Inflammatory macrophage treated with lipopolysaccharide for 4 hours (primary cell): ENCODE measurements at regions not wholly inside any gene's neighbourhood (a gene's known extent, or its start where the extent isn't known, plus 50 kb on each side); places are given as distances from the start of the nearest gene placed in this dataset.

ENCODE experiments used
- DNase-seq: peaks from one replicate; pipeline ENCODE4 v3.0.0-alpha.2; 2020

DNA sequence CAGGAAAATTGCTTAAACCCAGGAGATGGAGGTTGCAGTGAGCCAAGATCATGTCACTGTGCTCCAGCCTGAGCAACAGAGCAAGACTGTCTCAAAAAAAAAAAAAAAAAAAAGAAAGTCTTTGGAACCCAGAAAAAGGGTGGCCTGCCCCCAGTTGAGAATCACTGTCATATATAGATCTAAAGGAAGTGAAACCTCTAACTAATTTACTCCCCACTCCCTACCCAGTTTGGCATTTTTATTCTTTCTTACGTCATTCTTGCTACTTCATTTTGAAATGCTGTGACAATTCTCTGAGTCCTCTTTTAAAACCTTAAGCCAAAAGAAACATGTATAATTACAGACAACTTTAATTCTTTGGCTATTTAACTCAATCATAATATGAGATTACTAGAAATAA lies 254.8 kb downstream of the CDC5L start:
- peak; percentile 59 for DNase-seq

DNA sequence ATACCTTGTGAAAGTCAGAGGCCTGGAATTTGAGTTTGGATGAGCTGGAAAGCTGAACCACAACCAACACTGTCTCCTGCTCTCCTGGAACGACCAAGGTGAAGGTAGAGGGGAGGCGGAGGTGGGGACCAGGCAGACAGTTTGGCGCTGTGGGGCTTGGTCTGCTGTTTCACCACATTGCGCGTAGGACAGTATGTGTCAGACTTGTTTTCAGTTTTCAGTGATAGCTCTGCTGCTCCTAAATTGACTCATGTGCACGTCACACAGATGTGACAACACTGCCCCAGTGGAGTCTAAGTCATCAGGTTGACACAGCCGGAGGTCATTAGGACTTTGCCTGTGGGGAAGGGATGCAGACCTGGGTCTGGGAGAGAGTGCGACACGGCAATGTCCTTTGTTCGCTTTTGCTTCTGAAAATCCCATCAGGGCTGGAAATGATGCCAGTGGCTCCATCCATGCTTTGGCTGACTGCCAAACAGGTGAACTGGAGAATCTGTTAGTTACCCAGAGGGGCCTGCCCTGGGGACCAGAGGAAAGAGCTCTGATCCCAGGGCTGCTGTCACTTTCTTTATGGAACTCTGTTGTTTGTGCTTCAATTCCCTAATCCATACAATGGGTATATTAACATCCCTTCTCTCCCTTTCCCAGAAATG lies 255.5 kb downstream of the CDC5L start:
- DNase-seq = peak; percentile 70

DNA sequence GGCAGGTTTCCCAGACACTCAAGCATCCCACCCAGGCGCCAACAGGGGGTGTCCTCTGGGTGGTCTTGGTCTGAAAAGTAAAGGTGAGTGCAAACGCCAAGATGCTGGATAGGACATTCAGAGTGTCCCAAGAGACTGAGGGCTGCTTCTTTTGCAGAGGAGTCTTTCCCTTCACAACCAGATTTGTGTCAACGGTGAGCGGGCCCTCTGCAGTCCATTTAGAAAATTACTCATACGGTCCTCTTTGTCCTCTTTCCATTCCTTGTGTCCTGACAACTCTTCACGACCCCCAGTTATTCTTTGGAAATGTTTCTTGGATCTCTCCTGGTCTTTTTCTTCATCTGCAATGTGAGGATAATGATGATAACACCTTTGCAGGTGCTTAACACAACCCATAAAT lies 257.8 kb downstream of the CDC5L start:
- DNase-seq = no peak

DNA sequence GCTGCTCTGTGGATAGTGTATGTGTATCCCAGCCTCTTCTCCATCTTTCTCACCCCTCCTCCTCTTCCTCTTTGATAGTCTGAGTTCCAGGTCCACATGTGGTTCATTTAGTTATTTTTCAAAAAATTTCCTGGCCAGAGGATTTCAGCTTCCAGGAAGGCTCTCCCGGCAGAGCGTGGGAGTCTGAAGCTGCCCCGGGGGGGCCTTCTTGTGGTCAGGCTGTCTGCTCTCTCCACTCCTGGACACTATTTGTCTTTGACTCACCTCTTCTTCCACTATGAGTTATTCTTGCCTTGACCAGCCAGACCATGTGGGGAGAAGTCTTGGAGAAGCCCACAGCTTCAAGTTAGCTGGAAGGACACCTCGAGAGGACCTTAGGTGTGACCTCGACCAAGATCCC lies 258.8 kb downstream of the CDC5L start:
- no peak for DNase-seq

DNA sequence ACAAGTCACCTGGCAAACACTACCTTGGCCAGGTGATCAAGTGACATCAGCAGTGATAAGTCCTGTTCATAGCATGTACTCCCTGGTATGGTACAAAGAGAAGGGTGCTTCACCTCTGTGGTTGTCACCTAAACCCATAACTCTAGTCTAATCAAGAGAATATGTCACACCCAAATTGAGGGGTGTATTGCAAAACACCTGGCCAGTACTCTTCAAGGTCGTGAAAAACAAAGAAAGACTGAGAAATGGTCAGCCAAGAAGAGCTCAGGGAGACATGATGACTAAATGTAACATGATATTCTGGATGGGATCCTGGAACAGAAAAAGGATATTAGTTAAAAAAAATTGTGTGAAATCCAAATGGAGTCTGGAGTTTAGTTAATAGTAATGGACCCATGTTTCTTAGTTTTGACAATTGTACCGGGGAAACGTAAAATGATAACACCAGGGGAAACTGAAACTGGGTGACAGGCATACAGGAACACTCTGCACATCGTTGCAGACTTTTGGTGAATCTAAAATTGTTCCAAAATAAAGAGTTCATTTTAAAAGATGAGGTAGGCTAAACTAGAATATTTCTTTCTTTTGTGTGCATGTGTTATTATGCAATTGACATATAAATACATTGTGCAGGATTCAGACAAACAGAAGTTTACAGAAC lies 262.0 kb downstream of the CDC5L start:
- DNase-seq = no peak

DNA sequence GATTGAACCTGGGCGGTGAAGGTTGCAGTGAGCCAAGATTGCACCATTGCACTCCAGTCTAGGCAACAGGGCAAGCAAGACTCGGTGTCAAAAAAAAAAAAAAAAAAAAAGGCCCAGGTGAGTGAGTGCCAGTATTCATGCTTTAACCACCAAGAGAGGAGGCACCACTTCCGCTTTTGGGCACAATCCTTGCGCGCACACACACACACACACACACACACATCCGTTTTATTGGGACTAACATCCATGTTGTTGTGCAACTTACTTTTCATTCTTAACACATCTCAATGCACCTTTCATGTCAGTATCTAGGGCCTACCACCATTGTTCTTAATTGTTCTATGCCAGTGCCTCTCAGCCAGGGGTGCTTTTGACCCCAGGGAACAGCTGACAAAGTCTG lies 263.0 kb downstream of the CDC5L start:
- peak; percentile 31 for DNase-seq

DNA sequence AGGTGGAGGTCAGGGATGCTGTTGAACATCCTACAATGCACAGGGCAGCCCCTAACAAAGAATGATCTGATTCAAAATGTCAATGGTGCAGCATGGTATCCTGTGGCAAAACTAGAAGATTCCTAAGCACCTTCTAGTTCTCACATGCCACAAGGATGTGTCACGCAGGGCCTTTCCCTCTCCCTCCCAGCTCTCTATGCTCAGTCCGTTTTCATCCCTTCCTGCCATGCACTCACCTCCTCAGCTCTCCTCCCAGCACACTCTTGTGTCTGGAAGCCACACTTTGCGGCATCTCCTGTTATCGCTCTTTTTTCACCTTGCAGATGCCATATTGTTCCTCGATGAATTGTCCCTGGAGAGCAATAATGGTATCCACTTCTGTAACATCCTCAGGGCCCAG lies 263.4 kb downstream of the CDC5L start:
- DNase-seq = no peak

DNA sequence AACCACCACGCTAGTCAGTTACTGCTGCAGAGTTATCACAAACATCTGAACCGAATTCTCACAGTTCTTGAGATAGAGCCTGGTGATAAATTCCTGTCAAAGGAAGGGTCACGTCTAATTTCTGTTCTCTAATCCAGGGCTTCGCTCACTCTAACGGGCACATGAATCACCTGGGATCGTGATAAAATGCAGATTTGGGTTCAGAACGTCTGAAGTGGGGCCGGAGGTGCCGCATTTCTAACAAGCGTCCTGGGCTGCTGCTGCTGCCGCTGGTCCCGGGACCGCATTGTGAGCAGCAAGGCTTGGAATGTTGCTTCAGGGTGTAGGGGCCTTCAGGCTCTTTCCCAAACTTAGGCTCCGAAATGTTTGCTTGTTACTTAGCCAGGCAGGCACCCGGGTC lies 264.1 kb downstream of the CDC5L start:
- DNase-seq = no peak

DNA sequence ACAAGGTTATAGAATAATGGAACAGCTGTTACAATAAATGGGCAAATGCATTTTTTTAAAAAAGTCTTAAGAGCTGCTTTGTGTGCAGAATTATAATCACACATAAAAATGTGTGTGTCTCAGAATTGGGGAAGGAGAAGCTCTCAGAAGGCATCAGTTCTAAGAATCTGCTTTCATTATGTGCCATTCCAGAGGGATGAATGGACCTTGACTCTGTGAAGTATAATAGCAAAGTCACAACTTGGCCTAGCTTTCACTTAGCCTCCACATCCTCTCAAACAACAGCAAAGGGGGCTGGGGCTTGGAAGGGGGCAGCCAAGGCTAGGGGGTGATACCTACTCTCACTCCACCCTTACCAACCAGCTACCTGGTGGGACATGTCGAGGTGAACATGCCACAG lies 265.0 kb downstream of the CDC5L start:
- no peak for DNase-seq

DNA sequence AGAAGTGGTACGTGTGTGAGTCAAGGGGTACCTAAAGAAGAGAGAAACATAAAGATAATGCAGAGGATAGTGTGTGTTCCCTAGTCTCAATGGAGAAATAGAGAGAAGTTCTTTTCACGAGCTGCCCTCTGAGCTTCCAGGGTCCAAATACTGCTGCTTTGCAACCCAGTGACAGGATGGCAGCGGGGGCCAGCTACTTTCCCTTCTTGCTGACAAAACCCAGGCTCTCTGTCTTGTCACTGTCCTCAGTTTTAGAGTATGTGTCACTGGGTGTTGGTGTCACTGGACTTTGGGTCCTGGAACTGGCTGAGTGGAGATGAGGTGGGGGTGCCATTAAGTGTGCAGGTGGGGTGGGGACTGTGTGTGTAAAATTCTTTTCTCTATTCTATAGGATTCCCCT lies 265.6 kb downstream of the CDC5L start:
- DNase-seq = no peak

DNA sequence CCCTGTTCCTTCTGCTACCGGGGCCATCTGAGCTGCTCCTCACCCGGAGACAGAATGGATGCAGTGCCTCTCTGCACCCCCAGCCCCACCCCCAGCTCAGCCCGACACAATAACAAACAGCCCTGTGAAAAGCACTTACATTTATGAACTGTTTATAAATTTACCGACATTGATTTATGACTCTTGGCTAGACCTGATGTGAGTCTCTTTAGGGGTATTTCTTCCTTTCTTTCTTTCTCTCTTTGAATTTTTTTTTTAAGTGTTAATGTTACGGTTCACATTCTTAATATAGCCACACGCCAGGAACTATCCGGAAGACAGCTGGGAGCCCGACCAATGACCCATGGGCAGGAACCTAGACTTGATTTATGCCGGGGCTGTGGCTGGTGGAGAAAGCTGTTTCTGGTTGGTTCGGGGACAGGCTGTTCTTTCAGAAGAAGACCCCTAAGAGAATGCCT lies 266.3 kb downstream of the CDC5L start:
- DNase-seq = no peak

DNA sequence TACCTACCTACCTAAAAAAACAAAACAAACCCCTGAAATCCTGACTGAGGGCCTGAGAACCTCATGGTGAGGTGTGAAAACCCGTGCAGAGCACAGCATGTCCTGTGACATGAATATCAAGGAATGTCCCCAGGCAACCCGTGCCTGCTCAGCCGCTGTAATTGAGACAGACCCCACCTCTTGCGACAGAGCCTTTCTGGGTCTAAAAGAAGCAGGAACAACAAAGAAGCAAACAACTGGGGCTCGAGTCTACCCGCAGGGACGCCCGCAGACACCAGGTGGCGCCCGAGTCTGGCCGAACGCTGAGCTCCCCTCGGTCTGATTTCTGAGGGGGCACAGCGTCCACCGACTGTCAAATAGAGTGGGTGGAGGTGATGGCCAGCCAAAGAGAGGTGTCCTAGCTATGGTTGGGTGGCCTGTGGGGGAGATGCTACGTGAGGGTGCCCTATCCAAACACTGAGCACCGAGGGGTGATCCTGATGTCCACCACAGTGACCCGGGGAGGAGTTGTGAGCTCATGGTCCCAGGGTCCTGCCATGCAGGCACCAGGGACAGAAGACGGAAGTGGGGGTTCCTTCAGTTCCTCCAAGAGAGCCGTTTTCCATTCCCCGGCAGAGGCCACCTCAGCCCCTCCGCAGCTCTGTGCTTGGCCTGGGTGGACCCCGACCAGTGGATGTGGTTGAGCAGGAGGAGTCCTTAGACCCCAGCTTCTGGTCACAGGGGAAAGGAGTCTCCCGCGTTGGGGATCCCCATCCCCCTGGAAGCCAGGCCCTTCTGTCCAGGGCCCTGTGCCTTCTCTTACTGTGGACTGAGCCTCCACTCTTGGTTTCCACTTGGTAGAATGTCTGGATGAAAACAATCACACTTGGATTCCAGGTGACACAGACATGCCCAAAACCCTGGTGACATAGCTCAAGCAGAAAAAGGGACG lies 268.2 kb downstream of the CDC5L start:
- peak; percentile 85 for DNase-seq

DNA sequence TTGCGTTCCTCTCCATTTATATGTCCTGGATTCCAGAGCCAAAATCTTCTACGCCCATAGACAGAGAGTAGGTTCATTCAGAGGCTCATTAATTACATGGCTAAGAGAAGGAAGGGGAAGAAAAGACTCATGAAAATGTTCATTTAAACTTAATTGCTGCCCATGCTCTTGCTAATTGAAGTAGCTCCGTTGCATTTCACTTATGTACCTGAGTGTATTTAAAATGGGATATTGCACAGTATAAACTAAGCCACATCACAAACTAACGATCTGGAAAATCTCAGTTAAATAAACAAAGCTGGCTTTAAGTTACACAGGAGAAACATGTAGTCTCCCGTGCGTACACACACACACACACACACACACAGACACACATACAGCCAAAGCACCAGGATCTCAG lies 269.2 kb downstream of the CDC5L start:
- DNase-seq = no peak

DNA sequence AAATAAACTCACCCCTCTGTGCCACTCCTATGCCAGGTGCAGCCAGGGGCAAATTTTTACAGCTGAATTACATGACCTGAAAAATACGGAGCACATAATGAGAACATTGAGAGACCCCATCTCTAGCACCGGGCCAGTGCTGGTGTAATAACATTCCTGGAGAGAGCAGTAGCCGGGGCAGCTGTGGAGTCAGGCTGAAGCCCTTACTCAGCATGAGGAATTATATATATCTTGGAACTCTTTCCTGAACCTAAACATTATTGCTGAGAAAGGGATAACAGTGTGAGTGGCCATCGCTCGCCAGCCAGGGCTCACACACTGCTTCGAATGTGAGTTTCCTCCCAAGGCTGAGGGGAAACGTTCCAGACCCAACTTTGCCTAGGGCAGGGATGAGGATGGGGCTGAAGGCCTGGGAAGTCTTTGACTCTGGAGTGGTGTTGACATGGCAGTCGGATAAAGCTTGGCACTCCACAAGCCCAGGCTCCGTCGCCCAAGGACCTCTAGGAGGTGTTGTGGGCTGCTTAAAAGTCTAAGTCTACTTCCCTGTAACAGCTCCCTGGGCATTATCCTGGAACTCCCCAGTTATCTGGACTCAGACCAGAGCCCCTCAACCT lies 269.8 kb downstream of the CDC5L start:
- DNase-seq = no peak

DNA sequence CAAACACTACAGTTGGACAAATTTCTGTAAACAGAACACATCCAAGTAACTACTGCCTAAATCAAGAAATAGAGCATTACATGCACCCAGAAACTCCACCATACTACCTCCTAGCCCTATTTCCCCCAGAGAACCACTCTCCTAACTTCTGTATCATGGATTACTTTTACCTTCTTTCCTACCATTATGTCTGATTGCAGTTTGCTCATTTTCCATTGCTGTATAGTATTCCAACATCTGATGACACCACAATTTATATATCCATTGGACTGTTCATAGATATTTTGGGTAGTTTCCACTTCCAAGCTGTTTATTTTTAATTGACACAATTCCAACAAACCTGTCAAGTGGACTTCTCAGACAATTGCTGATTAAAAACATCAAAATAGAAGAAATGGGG lies 271.1 kb downstream of the CDC5L start:
- DNase-seq = no peak

DNA sequence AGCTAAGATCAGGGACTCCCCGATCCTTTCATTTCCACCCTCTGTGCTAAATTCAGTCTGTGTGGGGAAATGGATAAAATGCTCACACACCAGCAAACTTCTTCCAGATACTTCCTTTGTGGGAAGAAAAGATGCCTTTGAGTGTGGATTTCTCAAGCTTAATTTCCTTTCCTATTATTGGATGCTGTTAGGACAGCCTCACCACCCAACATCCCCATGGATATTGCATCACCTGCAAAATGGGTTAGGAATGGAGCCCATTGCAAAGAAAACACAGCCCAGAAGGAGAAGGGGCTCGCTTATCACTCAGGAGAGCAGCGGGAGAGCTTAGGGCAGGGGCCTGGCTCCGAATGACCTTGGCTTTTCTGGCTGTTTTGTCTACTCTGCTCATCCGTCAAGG lies 272.2 kb downstream of the CDC5L start:
- no peak for DNase-seq

DNA sequence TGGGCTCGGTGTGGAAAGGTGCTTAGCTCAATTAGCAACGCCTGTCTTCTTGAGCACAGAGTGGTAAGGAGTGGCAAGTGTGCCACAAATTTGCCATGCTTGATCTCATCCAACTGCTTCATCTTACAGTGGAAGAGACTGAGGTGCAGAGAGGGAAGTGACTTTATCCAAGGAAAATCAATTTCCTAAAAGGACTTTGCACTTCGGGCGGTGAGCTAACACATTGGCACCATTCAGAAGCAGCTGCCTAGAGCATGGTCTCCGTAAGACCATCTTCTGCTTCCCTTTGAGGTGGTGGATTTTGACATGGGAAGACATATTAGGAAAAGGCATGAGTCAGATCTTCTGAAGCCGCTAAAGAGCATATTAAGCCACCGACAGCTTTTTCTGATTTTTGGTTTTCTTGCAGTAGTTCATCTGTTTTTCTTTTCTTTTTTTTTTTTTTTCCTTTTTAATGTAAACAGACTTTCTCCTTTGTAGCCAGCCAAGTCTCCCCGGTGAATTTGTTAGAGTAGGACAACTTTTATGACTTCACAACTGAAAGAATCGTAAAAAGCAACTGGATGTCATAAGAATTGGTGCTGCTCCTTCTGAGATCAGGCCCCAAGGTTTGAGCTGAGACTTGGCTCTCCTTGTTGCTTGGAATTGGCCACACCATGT lies 273.2 kb downstream of the CDC5L start:
- DNase-seq = no peak

DNA sequence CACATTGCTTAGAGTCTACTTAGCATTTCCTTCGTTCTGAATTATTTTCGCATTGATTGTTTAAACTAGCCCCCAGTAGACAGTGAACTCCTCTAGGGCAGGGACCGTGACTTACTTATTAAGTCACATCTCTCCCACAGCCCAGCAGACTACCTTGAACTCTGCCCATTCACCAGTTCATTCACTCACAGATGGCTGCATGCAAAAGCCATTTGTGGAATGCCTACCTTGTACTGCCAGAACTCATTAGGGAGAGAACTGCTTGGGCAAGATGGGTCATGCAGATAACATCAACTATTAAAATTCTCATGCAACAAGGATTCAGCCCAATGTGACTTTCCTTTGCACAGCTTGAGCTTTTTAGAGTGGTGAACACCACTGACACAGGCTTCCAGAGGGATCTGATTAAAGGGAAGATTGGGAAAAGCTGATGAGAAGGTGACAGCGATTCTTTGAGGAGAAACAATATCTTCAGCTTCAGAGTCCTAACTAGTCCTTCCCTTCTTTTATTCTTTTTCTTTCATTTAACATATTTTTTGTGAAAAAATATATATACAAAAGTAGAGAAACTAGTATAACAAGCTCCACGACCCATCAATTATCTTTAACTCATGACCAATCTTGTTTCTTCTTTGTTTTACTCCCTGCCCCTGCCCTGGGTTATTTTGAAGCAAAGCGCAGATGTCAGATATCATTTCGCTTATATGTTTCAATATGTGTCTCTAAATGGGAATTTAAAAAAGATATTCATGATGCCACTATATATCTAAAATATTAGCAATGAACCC lies 273.9 kb downstream of the CDC5L start:
- DNase-seq = no peak

DNA sequence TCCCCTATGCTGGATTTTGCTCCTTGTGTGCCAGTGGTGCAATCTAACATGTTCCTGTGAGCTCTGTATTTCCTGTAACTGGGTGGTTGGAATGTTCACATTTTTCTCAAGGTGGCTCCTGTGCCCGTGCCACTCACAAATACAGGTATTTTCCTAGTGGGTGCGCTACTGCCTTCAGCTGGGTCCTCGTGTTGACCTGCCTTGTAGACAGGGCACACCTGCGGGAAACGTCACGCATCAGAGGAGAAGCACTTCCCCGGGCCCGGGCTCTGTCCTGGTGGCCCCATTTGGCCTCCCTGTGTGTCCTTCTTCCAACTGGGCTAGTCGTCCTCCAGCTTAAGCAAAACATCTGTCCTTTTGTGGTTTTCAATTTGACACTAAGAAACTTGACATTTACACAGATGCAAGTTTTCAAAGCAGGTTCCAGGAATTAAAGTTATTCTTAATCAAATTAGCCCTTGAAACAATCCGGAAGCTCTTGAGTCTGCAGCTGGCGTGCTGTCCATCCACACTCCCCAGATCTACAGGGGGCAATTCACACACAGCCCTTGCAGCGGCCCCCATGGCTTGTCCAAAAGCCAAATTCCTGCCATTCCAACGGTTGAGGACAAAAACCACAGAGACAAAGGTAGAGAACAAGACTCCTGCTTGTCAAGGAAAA lies 275.1 kb downstream of the CDC5L start:
- no peak for DNase-seq

DNA sequence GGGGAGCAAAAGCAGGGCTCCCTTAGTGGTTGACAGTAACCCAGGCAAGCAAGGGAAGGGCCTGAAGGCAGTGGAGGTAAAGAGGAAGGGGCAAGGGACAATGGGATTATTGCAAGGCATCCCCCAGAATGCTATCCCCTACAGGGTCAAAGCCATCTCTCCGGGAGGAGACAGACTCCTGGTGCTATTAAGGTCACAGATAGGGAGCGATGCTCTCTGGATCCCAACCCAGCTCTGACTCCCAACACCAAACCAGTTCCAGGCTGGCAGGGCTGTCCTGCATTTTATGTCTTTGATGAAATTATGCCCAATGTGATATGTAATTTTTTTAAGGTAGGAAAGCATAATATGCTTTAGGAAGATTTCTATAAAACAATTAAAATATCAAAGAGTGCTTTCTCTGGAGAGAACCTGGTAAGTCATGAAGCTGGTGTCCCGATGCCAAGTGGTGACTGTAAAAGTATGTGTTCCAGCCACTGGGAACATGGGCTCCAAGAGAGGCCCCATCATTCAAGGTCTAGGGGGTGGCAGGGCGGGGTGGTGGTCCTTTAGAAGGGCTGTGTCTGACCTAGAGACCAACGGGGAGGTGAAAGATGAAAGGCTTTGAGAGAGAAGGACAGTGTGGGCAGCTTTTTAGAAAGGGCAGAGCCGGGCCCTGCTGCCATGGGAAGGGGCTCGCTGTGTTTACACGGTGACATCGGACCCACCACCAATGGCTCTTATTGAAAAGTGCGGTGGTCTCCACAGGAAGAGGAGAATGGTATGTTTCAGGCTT lies 276.5 kb downstream of the CDC5L start:
- DNase-seq = no peak

DNA sequence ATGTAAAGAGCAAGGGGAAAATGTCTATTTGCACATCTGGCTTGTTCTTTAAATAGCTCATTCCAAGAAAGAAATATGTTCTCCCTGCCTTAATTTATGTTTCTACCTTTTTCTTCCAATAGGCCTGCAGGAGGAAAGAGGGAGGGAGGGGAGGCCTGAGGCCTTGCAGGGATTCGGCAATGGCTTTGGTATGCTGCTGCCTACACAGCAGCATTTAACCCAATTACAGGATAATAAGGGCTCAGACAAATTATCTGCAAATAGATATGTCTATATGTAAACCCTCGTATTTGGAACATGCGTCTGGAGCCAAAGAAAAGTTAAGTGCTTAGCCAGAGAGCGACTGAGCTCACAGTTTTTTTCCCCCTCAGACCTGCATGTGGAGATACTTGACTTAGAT lies 277.2 kb downstream of the CDC5L start:
- DNase-seq = no peak
